ENCODE measurements at regions not wholly inside any gene's neighbourhood (a gene's known extent, or its start where the extent isn't known, plus 50 kb on each side); places are given as distances from the start of the nearest gene placed in this dataset.

GRCh38 chr10:109103278-109103677 is 820.0 kb downstream of the XPNPEP1 start:
- Histone ChIP-seq H3K36me3 (ENCODE audit: control insufficient read depth in 2 of 4, insufficient read depth in 4 of 4, low read length in 3 of 4) (no peaks in the 10 kb centered on the region), H4K8ac (ENCODE audit: extremely low read depth, insufficient read depth, low read length) (no peak overlapping the region)
- CTCF ChIA-PET (ENCODE audit: partially characterized antibody), result no interaction called here

More at GRCh38 chr10:109103278-109103677, 820.0 kb downstream of the XPNPEP1 start:
- no peak overlapping the region for H3K4me3 ChIP-seq (ENCODE audit: extremely low read depth in 1 of 4, insufficient read depth in 2 of 4, low read depth in 3 of 4, low read length in 4 of 4)
- no peak overlapping the region for H2BK5ac ChIP-seq (ENCODE audit: low read depth, low read length)
- H3K23me2 ChIP-seq (ENCODE audit: low read depth, low read length), result no peaks in the 10 kb centered on the region
- no peak overlapping the region for H2BK20ac ChIP-seq (ENCODE audit: low read length)
- H3K23ac ChIP-seq (ENCODE audit: insufficient read length), result no peak overlapping the region
- H4K20me1 ChIP-seq (replicated peaks in 1 of 2; ENCODE audit: control insufficient read depth in 1 of 2, insufficient read depth in 2 of 2, low read length in 2 of 2), result no peaks in the 10 kb centered on the region
- H2BK120ac ChIP-seq (replicated peaks; ENCODE audit: low read depth, low read length), result no peak overlapping the region
- 93% methylated on average over 2 of the region's 2 CpGs; no CpG with 5 or more reads in 1 of the 2 experiments for whole genome bisulfite sequencing, 2 experiments (ENCODE audit: extremely low coverage in 1 of 2, insufficient coverage in 1 of 2, insufficient read length in 1 of 2, insufficient replicate concordance in 2 of 2, low coverage in 1 of 2, low lambda C conversion rate in 2 of 2, missing lambda C conversion rate in 1 of 2)
- no peak overlapping the region for H3K27ac ChIP-seq (ENCODE audit: low read depth, low read length)
- no peak overlapping the region for H3K56ac ChIP-seq (replicated peaks; ENCODE audit: insufficient read length, low read depth, low read length)
- H2BK15ac ChIP-seq (ENCODE audit: low read length), result no peak overlapping the region
- no peaks in the 10 kb centered on the region for H3K4me1 ChIP-seq (replicated peaks in 1 of 4; ENCODE audit: control insufficient read depth in 3 of 4, insufficient read depth in 4 of 4, low read length in 3 of 4)
- POLR2A ChIA-PET (ENCODE audit: partially characterized antibody), result no interaction called here
- no peak overlapping the region for H2AK5ac ChIP-seq (ENCODE audit: low read depth, low read length)
- H4K5ac ChIP-seq (ENCODE audit: insufficient read length, low read depth, low read length), result no peak overlapping the region
- peaks cover 0 to 2% (median 0%) of the 10 kb centered on the region in 4 experiments; a peak in 2 of 7 replicates for H3K27me3 ChIP-seq (replicated peaks in 1 of 4; ENCODE audit: control insufficient read depth in 3 of 4, extremely low read depth in 1 of 4, insufficient read depth in 3 of 4, low read length in 3 of 4)
- DNase-seq (ENCODE audit: low read depth in 1 of 2, low spot score in 2 of 2), result no peak
- no peak overlapping the region for H2BK12ac ChIP-seq (ENCODE audit: low read depth, low read length)
- no peak overlapping the region for H3K4ac ChIP-seq (replicated peaks; ENCODE audit: insufficient read length, low read depth, low read length)
- H3K79me1 ChIP-seq (ENCODE audit: low read depth, low read length), result no peaks in the 10 kb centered on the region
- no peaks in the 10 kb centered on the region for H3K79me2 ChIP-seq (ENCODE audit: control insufficient read depth in 1 of 2, insufficient read depth in 2 of 2, low read length in 2 of 2)
- FAIRE-seq, result no peak
- TF ChIP-seq PHF8 (conservative IDR thresholded peaks at IDR 0.05; ENCODE audit: low read depth, low read length), result no peak
- TF ChIP-seq RBBP5 (IDR thresholded peaks at IDR 0.05; ENCODE audit: borderline replicate concordance, low read depth, low read length), result no peak
- no peak for TF ChIP-seq RFX5 (IDR thresholded peaks at IDR 0.05; ENCODE audit: borderline replicate concordance, low read depth, low read length)
- no peak for TF ChIP-seq ASH2L (IDR thresholded peaks at IDR 0.05; ENCODE audit: low read length)
- TF ChIP-seq CHD1 (IDR thresholded peaks at IDR 0.05; ENCODE audit: low read depth, low read length), result no peak
- no peak for TF ChIP-seq MAX (IDR thresholded peaks at IDR 0.05)
- no peak for TF ChIP-seq CHD2 (IDR thresholded peaks at IDR 0.05; ENCODE audit: low read length)
- TF ChIP-seq TAF1 (IDR thresholded peaks at IDR 0.05; ENCODE audit: low read depth, low read length), result no peak
- TF ChIP-seq CBX8 (IDR thresholded peaks at IDR 0.05; ENCODE audit: borderline replicate concordance, low read depth, low read length), result no peak
- TF ChIP-seq CEBPB (IDR thresholded peaks at IDR 0.05; ENCODE audit: low read depth, low read length), result no peak
- no peak overlapping the region for H4K91ac ChIP-seq (replicated peaks; ENCODE audit: insufficient read length, low read length)
- H3K18ac ChIP-seq (ENCODE audit: extremely low read depth, low read length), result no peak overlapping the region
- H3K9me3 ChIP-seq (ENCODE audit: insufficient read depth in 2 of 2, low read depth in 1 of 2, low read length in 1 of 2), result no peaks in the 10 kb centered on the region
- no peak overlapping the region for H3K9ac ChIP-seq (replicated peaks in 1 of 4; ENCODE audit: extremely low read depth in 1 of 4, low read depth in 3 of 4, low read length in 3 of 4)
- H3K4me2 ChIP-seq (ENCODE audit: insufficient read depth in 1 of 2, low read depth in 2 of 2, low read length in 2 of 2), result no peak overlapping the region
- H2AFZ ChIP-seq (ENCODE audit: low read length), result no peak overlapping the region; the same call in 1 of the 2 replicates
- H3K14ac ChIP-seq (ENCODE audit: insufficient read length), result no peak overlapping the region
